DMS153 treated with DMSO at 0.1 percent for 48 hours (cell line): ENCODE measurements at regions not wholly inside any gene's neighbourhood (a gene's known extent, or its start where the extent isn't known, plus 50 kb on each side); places are given as distances from the start of the nearest gene placed in this dataset.

Experiments
- DNase-seq: peaks from one replicate; lab custom pipeline; 2025; ENCODE audit not compliant: unreplicated experiment; lab: John Stamatoyannopoulos, UW

DNA sequence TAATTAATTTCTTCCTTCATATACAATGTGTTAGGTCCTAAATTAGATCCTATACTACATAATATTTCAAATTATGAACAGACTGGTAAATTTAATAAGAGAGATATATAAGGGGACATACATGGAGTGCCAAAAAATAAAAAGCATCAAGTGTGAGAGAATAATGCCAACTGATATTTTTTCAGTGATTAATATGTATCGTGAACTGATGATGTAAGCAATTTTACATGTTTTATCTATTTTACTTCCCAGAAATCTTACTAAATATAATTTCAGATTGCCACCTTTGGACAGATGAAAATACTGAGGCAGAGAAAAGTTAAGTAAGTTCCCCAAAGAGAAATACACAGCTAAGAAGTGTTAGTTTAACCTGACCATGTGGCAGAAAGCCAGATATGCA is 870.8 kb downstream of the SLITRK5 start:
- no peak for DNase-seq

- no peak for DNase-seq
Observed at GRCh38 chr13:88544836-88545235, 873.7 kb downstream of the SLITRK5 start.

- no peak for DNase-seq
Observed at GRCh38 chr13:88552966-88553365, 881.8 kb downstream of the SLITRK5 start.

DNA sequence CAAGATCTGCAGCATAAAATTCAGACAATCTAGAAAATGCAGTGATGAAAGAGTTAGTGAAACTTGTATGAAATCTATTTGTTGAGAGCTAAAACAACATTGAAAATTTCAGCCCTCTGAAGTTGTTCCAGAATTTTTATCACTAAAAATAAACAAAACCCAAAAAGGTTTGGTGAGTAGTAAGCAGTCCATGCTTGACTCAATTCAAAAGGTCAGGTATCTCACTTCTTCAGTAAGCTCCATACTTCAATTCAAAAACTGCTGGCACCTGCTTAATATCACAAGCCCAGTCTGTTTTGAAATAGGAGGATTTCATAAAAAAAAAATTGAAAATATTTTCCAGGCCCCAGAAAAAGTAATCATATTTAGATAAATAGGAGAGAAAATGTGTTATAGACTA is 894.4 kb downstream of the SLITRK5 start:
- no peak for DNase-seq

DNA sequence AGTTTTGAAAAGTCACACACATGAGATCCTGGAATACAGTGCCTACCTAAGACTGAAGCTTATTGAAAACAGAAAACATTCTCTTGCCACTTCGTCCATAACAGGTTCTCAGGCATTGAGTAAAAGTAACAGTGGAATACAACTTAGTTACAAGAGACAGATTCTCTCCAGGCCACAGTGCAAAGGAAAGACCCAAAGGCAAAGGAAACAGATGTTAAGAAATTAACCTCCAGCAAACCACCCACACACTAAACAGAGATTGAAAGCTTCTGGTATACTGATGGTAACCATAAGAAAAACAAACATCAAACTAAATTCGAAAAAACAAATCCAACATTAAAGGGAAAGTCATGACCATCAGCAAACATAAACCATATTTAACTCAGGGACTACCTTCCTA is 914.7 kb downstream of the SLITRK5 start:
- no peak for DNase-seq

DNA sequence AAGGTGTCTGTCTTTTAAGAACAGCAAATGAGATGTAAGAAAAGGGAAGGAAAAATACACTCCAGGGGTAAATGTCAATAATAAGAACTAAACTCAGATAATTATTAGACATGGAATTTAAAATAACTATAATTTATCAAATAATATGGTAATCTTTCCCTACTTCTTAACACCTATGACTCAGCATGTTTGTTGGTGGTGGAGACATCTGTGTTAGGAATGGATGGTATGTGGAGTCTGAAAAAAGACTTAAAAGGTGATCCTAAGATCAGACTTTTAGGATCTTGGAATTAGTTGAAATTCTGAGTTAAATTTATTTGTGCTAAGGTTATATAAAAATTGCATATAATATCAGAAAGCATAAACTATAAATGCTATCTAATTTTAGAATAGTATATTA is 915.1 kb downstream of the SLITRK5 start:
- no peak for DNase-seq

DNA sequence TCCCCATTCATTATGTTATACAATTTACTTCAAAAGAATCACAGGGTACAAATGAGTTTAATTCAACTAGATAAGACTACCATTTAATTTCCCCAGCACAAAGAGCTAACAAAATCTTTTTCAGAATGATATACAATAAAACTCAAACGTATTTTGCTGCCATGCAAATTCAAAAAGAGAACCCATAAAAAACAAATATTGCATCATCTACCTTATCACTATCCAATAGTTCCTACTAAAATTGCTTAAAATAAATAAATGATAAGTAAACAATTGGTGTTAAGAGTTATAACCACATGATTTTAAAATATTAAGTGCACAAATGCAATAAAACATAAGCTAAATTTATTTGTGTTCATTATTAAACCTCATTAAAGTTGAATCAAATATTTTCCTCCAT is 919.4 kb downstream of the SLITRK5 start:
- DNase-seq: no peak

GRCh38 chr13:88592105-88592504 is 920.9 kb downstream of the SLITRK5 start:
- DNase-seq: no peak

- DNase-seq: no peak
Observed at GRCh38 chr13:88601949-88602348, 930.8 kb downstream of the SLITRK5 start.

GRCh38 chr13:88602786-88603777 is 931.9 kb downstream of the SLITRK5 start:
- DNase-seq: no peak

DNA sequence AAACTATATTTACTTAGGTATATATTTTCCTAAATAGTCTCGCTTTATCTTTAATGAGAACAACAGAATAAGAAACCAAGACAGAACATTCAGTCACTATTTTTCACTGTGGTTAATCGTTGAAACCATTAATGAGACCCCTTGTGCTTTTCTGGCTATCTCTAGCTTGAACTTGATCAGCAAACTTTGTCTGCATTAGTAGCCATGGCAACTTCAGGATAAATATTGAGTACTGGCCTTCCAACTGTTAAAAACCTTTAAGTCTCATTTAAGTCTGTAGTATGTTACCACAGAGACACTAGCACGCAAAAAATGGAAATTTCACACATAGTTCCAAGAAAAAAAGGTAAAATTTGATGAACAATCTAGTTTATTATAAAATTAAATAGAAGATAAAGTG is 946.0 kb downstream of the SLITRK5 start:
- no peak for DNase-seq

- no peak for DNase-seq
Observed at GRCh38 chr13:88622362-88622973, 951.3 kb downstream of the SLITRK5 start.

- no peak for DNase-seq
Observed at GRCh38 chr13:88623150-88623549, 952.0 kb downstream of the SLITRK5 start.

- DNase-seq: no peak
Observed at GRCh38 chr13:88627071-88627470, 955.9 kb downstream of the SLITRK5 start.

GRCh38 chr13:88628882-88629281 is 957.7 kb downstream of the SLITRK5 start:
- no peak for DNase-seq

GRCh38 chr13:88637935-88638334 is 966.8 kb downstream of the SLITRK5 start:
- no peak for DNase-seq

DNA sequence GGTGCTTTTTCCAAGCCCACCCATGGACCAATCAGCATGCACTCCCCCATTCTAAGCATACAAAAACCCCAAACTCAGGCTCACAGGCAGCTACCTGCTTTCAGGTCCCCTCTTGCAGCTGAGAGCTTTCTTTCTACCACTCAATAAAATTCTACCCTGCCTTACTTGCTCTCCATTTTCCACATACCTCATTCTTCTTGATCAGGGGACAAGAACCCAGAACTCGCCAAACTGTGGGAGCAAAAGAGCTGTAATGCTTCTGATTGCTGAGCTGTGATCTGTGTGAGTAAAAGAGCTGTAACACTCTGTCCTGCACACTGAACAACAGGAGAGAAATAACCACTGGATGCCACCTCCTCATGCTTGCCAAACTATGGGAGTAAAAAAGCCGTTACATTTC is 972.1 kb downstream of the SLITRK5 start:
- no peak for DNase-seq

DNA sequence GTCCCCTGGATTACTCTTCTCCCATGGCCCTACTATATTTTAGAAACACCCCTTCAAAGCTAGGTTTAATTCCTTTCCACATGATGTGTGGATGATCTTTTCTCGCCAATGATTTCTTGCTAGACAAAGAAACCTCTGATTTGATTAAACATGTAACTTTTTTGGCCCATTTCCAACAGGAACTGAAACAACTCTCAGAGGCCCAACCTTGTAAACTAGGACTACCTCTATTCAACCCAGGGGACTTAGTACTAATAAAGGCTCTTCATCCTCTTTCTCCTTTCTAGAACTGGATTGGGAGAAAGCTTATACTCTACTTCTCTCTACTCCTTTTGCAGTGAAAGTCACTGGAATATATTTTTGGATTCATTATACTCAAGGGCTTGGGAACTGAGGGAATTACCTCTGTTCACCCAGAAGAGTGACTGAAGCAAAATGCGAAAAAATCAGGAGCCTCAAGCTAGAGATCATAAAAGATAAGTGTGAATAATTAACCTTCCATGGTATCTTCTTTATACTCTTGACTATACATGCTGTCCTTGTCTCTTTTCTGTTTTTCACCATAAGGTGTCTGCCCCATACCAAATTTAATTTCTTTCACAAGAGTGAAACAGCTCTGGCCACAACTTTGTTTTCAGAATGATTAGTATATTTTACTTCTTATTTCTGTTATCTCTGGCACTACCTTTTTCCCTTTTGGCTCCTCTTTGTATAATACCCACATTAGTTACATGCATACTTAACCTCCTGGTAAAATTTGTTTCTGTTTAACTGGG is 977.6 kb downstream of the SLITRK5 start:
- DNase-seq: no peak

DNA sequence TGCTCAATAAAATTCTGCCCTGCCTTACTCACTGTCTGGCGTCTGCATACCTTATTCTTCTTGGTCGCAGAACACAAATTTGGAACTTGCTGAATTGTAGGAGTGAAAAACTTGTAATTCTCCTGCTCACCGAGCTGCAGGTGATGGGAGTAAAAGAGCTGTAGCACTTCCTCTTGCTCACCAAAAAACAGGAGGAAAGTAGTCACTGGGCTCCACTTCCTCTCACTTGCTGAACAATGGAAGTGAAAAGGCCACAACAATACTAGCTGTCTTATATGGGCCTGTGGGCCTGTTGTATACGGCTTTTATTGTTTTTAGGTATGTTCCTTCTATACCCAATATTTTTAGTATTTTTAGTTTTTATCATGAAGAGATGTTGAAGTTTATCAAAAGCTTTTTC is 978.7 kb downstream of the SLITRK5 start:
- no peak for DNase-seq

- DNase-seq: no peak
Observed at GRCh38 chr13:88651531-88651930, 980.4 kb downstream of the SLITRK5 start.

GRCh38 chr13:88656751-88657150 is 985.6 kb downstream of the SLITRK5 start:
- DNase-seq: no peak

DNA sequence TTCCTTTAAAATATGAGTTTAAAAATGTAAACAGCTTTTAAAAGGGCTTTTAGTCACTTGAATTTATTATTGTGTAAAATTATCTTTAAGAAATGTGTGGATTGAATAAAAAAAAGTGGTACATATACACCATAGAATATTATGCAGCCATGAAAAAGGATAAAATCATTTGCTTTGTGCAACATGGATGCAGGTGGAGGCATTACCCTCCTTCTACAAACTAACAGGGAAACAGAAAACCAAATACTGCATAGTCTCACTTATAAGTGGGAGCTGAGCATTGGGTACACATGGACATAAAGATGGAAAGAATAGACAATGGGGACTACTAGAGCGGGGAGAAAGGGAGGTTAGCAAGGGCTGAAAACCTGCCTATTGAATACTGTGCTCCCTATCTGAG is 999.3 kb downstream of the SLITRK5 start:
- DNase-seq: no peak
